Fibroblast of skin of back (primary cell): ENCODE measurements at regions not wholly inside any gene's neighbourhood (a gene's known extent, or its start where the extent isn't known, plus 50 kb on each side); places are given as distances from the start of the nearest gene placed in this dataset.

Experiments
- DNase-seq: peaks from one replicate; pipeline ENCODE4 v3.0.0-alpha.2; 2013

- no peak for DNase-seq
Measured at GRCh38 chr4:31068257-31069075, 348.3 kb downstream of the PCDH7 start.

GRCh38 chr4:31069151-31069550 is 349.0 kb downstream of the PCDH7 start:
- DNase-seq = no peak

GRCh38 chr4:31071508-31072486 is 351.6 kb downstream of the PCDH7 start:
- peak; percentile 4 for DNase-seq

GRCh38 chr4:31075969-31076368 is 355.8 kb downstream of the PCDH7 start:
- no peak for DNase-seq

- DNase-seq = no peak
Measured at GRCh38 chr4:31078661-31079060, 358.5 kb downstream of the PCDH7 start.

GRCh38 chr4:31080887-31081286 is 360.7 kb downstream of the PCDH7 start:
- DNase-seq = peak; percentile 34

- peak; percentile 54 for DNase-seq
Measured at GRCh38 chr4:31081366-31081765, 361.2 kb downstream of the PCDH7 start.

- DNase-seq = no peak
Measured at GRCh38 chr4:31083456-31083855, 363.3 kb downstream of the PCDH7 start.

- no peak for DNase-seq
Measured at GRCh38 chr4:31084806-31085416, 364.7 kb downstream of the PCDH7 start.

- DNase-seq = no peak
Measured at GRCh38 chr4:31085689-31086088, 365.5 kb downstream of the PCDH7 start.

- no peak for DNase-seq
Measured at GRCh38 chr4:31086756-31087330, 366.7 kb downstream of the PCDH7 start.

- DNase-seq = peak; percentile 57
Measured at GRCh38 chr4:31088600-31089230, 368.5 kb downstream of the PCDH7 start.

GRCh38 chr4:31089815-31090214 is 369.6 kb downstream of the PCDH7 start:
- DNase-seq = no peak

- no peak for DNase-seq
Measured at GRCh38 chr4:31094474-31094873, 374.3 kb downstream of the PCDH7 start.

- DNase-seq = no peak
Measured at GRCh38 chr4:31097999-31098398, 377.8 kb downstream of the PCDH7 start.

GRCh38 chr4:31100536-31100935 is 380.4 kb downstream of the PCDH7 start:
- no peak for DNase-seq

- no peak for DNase-seq
Measured at GRCh38 chr4:31104043-31104442, 383.9 kb downstream of the PCDH7 start.

- no peak for DNase-seq
Measured at GRCh38 chr4:31104577-31104976, 384.4 kb downstream of the PCDH7 start.

GRCh38 chr4:31106419-31106818 is 386.2 kb downstream of the PCDH7 start:
- DNase-seq = no peak

GRCh38 chr4:31107362-31107761 is 387.2 kb downstream of the PCDH7 start:
- no peak for DNase-seq

- DNase-seq = no peak
Measured at GRCh38 chr4:31108762-31109161, 388.6 kb downstream of the PCDH7 start.

GRCh38 chr4:31111790-31112189 is 391.6 kb downstream of the PCDH7 start:
- no peak for DNase-seq
